Caco-2 (cell line): ENCODE measurements at regions not wholly inside any gene's neighbourhood (a gene's known extent, or its start where the extent isn't known, plus 50 kb on each side); places are given as distances from the start of the nearest gene placed in this dataset.

Source experiments
- BruUV-seq: library from RNA; stranded (reverse); fragments of 400-500 nt; replicated peaks from 2 replicates; lab custom pipeline; 2021; lab: Mats Ljungman, UMichigan
- CTCF ChIA-PET: fragments of 300-600 bp; sonication (Branson Sonifier 250); formaldehyde crosslinking; loops from one replicate; lab custom pipeline; 2022; ENCODE audit warnings: antibody characterized with exemption; lab: Charles Lee
- POLR2A ChIA-PET: fragments of 300-600 bp; sonication (Branson Sonifier 250); formaldehyde crosslinking; loops from one replicate; lab custom pipeline; 2022; ENCODE audit warnings: antibody characterized with exemption; lab: Charles Lee
- DNase-seq, 2 experiments: peaks; one replicate each; pipeline versions ENCODE4 v3.0.0 to v3.0.0-alpha.2; 2020 to 2022
- H3K27me3 ChIP-seq: replicated peaks from 2 replicates; pipeline ENCODE4 v1.6.0; 2011; ENCODE audit warnings: low read length; ENCODE audit not compliant: control insufficient read depth, insufficient read depth
- H3K36me3 ChIP-seq: 2 replicates; pipeline ENCODE4 v1.5.1; 2011; ENCODE audit warnings: low read length; ENCODE audit not compliant: control insufficient read depth, insufficient read depth
- H3K4me1 ChIP-seq: fragments of 250-450 bp; sonication (Bioruptor Pico); 2 replicates; pipeline ENCODE4 v1.5.1; 2020; ENCODE audit warnings: mild to moderate bottlenecking
- H3K4me3 ChIP-seq: 2 replicates; pipeline ENCODE4 v1.5.1; 2011; ENCODE audit warnings: low read depth, mild to moderate bottlenecking, control low read depth, low read length
- H3K9me3 ChIP-seq: fragments of 250-450 bp; sonication (Bioruptor Pico); 2 replicates; pipeline ENCODE4 v1.5.1; 2020; ENCODE audit warnings: mild to moderate bottlenecking, moderate library complexity
- H3K27ac Mint-ChIP-seq: one replicate; pipeline ENCODE4 v1.8.0; 2022; ENCODE audit warnings: mixed read lengths; ENCODE audit not compliant: unreplicated experiment
- H3K27me3 Mint-ChIP-seq: one replicate; pipeline ENCODE4 v1.8.0; 2022; ENCODE audit warnings: mixed read lengths; ENCODE audit not compliant: insufficient read depth, unreplicated experiment
- H3K36me3 Mint-ChIP-seq: one replicate; pipeline ENCODE4 v1.8.0; 2022; ENCODE audit warnings: mild to moderate bottlenecking, mixed read lengths; ENCODE audit not compliant: insufficient read depth, unreplicated experiment
- H3K4me1 Mint-ChIP-seq: one replicate; pipeline ENCODE4 v1.8.0; 2022; ENCODE audit warnings: low read depth, mixed read lengths; ENCODE audit not compliant: unreplicated experiment
- H3K4me3 Mint-ChIP-seq: one replicate; pipeline ENCODE4 v1.8.0; 2022; ENCODE audit warnings: mild to moderate bottlenecking, moderate library complexity, mixed read lengths; ENCODE audit not compliant: unreplicated experiment
- H3K9me3 Mint-ChIP-seq: one replicate; pipeline ENCODE4 v1.8.0; 2022; ENCODE audit warnings: mixed read lengths; ENCODE audit not compliant: unreplicated experiment
- intact Hi-C: fragments of 100-400 bp; cut with micrococcal nuclease; formaldehyde crosslinking; loops from one replicate; pipeline ENCODE4 v1.10.0; 2022; ENCODE audit not compliant: unreplicated experiment
- TF ChIP-seq, protein P1 (sequence below), 2 experiments: fragments of 200-600 bp in 1 of 2; IDR thresholded peaks; 1 replicate in 1 of 2; 2 replicates in 1 of 2; pipeline versions ENCODE4 v1.5.1 to v1.8.0; 2011 to 2022; ENCODE audit warnings: antibody characterized with exemption in 1 of 2, control low read depth in 1 of 2, inconsistent platforms in 1 of 2, low read depth in 1 of 2, low read length in 1 of 2, mild to moderate bottlenecking in 1 of 2, moderate library complexity in 1 of 2; ENCODE audit not compliant: insufficient read depth in 1 of 2, severe bottlenecking in 1 of 2, unreplicated experiment in 1 of 2

DNA sequence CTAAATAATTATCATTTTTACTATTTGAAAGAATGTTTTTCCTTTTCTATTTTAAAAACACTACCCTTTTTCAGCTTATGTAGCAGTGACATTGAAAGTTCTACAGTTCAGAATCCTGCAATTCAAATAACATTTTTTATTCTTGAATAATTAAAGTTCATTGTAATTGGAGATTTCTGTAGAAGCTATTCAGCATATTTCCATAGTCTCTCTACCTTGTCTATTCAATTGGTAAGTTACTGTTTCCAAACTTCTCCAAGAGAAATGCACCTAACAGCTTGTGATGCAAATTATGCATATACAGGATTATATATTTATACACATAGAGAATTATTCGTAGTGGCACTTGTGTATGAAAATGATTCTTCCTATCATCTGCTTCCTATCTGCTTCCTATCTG lies 149.7 kb upstream of the ARRDC3 start:
- TF ChIP-seq, protein P1, sequence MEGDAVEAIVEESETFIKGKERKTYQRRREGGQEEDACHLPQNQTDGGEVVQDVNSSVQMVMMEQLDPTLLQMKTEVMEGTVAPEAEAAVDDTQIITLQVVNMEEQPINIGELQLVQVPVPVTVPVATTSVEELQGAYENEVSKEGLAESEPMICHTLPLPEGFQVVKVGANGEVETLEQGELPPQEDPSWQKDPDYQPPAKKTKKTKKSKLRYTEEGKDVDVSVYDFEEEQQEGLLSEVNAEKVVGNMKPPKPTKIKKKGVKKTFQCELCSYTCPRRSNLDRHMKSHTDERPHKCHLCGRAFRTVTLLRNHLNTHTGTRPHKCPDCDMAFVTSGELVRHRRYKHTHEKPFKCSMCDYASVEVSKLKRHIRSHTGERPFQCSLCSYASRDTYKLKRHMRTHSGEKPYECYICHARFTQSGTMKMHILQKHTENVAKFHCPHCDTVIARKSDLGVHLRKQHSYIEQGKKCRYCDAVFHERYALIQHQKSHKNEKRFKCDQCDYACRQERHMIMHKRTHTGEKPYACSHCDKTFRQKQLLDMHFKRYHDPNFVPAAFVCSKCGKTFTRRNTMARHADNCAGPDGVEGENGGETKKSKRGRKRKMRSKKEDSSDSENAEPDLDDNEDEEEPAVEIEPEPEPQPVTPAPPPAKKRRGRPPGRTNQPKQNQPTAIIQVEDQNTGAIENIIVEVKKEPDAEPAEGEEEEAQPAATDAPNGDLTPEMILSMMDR (IDR thresholded peaks at IDR 0.05; ENCODE audit: insufficient read depth in 1 of 2, low read depth in 1 of 2, low read length in 1 of 2, severe bottlenecking in 1 of 2, unreplicated experiment in 1 of 2): no peak
- Mint-ChIP-seq H3K27ac (no peak overlapping the region), H3K4me1 (no peaks in the 10 kb centered on the region)

DNA sequence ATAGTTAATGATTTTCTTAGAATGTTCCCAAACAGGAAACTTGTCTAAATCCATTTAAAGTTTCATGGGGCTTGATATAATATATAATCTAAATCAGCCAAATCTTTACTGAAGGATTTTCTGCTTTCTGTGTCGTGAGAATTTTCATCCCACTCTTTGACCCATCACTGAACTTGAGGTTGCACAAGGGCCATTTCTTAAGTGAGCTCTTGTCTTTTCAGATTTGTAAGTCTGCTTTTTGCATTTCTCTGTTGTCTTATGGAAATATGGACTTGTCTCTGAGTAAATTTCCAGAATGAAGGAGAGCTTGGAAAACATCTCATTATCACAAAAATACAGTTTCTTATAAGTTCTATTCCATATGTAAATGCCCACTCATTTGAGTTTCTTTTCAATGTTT lies 149.2 kb upstream of the ARRDC3 start:
- H3K4me1 Mint-ChIP-seq: no peaks in the 10 kb centered on the region
- H3K9me3 Mint-ChIP-seq: no peaks in the 10 kb centered on the region
- BruUV-seq: no TSS peak
- TF ChIP-seq, protein P1 (IDR thresholded peaks at IDR 0.05; ENCODE audit: insufficient read depth in 1 of 2, low read depth in 1 of 2, low read length in 1 of 2, severe bottlenecking in 1 of 2, unreplicated experiment in 1 of 2): no peak
- DNase-seq: no peak
- peaks cover 4% of the 10 kb centered on the region for H3K27me3 Mint-ChIP-seq
- H3K4me1 ChIP-seq: no peaks in the 10 kb centered on the region
- intact Hi-C loops: no loop called here
- no peaks in the 10 kb centered on the region for H3K9me3 ChIP-seq
- no peak overlapping the region for H3K27ac Mint-ChIP-seq
- no peaks in the 10 kb centered on the region for H3K27me3 ChIP-seq
- ChIA-PET POLR2A (no interaction called here), CTCF (no interaction called here)
- no peak overlapping the region for H3K4me3 ChIP-seq
- H3K4me3 Mint-ChIP-seq: no peak overlapping the region
- H3K36me3 Mint-ChIP-seq: no peaks in the 10 kb centered on the region
- no peaks in the 10 kb centered on the region for H3K36me3 ChIP-seq

More for the DNA sequence above, 149.7 kb upstream of the ARRDC3 start:
- Histone ChIP-seq H3K4me1 (no peaks in the 10 kb centered on the region), H3K4me3 (no peak overlapping the region), H3K9me3 (no peaks in the 10 kb centered on the region), H3K36me3 (no peaks in the 10 kb centered on the region), H3K27me3 (no peaks in the 10 kb centered on the region)
- POLR2A ChIA-PET: no interaction called here
- H3K4me3 Mint-ChIP-seq: no peak overlapping the region
- CTCF ChIA-PET: no interaction called here
- no TSS peak for BruUV-seq
- H3K36me3 Mint-ChIP-seq: no peaks in the 10 kb centered on the region
- intact Hi-C loops: no loop called here
- no peaks in the 10 kb centered on the region for H3K9me3 Mint-ChIP-seq
- peaks cover 4% of the 10 kb centered on the region for H3K27me3 Mint-ChIP-seq
- no peak for DNase-seq

DNA sequence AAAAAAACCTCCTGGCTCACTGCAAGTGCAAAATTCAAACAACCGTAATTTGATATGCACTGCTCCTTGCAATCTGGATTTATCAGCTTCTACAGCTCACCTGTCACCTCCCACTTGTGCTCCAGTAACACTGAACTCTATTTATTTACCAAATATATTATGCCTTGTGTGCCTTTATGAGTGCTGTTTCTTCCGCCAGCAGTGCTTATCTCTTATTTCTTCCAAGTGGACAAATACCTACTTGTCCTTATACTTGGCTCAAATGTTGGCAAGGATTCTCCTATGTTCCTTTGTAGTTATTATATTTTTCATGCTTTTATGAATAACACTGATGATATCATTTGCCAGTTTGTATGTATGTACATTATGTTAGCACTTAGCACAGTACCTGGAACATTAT lies 145.7 kb upstream of the ARRDC3 start:
- no TSS peak for BruUV-seq

More for the DNA sequence above, 145.7 kb upstream of the ARRDC3 start:
- H3K36me3 ChIP-seq: no peaks in the 10 kb centered on the region
- no peaks in the 10 kb centered on the region for H3K9me3 Mint-ChIP-seq
- no peak overlapping the region for H3K4me3 ChIP-seq
- POLR2A ChIA-PET: no interaction called here
- TF ChIP-seq, protein P1 (IDR thresholded peaks at IDR 0.05; ENCODE audit: insufficient read depth in 1 of 2, low read depth in 1 of 2, low read length in 1 of 2, severe bottlenecking in 1 of 2, unreplicated experiment in 1 of 2): no peak
- H3K27me3 ChIP-seq: no peaks in the 10 kb centered on the region
- no peaks in the 10 kb centered on the region for H3K36me3 Mint-ChIP-seq
- intact Hi-C loops: no loop called here
- no peak for DNase-seq
- H3K27ac Mint-ChIP-seq: no peak overlapping the region
- H3K9me3 ChIP-seq: no peaks in the 10 kb centered on the region
- H3K4me3 Mint-ChIP-seq: no peak overlapping the region
- CTCF ChIA-PET: no interaction called here
- H3K27me3 Mint-ChIP-seq: peaks cover 4% of the 10 kb centered on the region
- H3K4me1 Mint-ChIP-seq: no peaks in the 10 kb centered on the region
- H3K4me1 ChIP-seq: no peaks in the 10 kb centered on the region
